ENCODE measurements at regions not wholly inside any gene's neighbourhood (a gene's known extent, or its start where the extent isn't known, plus 50 kb on each side); places are given as distances from the start of the nearest gene placed in this dataset.

- ChIA-PET POLR2A (no interaction called here), CTCF (no interaction called here), SMC1A (ENCODE audit: uncharacterized antibody, unreplicated experiment) (no interaction called here), RAD21 (ENCODE audit: unreplicated experiment) (no interaction called here)
- H3K4me2 ChIP-seq (ENCODE audit: control insufficient read depth, insufficient read depth), result no peak overlapping the region
- H2AFZ ChIP-seq (ENCODE audit: control insufficient read depth, low read depth, low read length), result no peak overlapping the region
- H3K9ac ChIP-seq (ENCODE audit: control insufficient read depth, insufficient read depth, low read length), result no peak overlapping the region
- H3K27me3 ChIP-seq (replicated peaks in 1 of 2; ENCODE audit: control insufficient read depth in 2 of 2, insufficient read depth in 2 of 2, low read length in 1 of 2), result no peaks in the 10 kb centered on the region
- H4K20me1 ChIP-seq (ENCODE audit: control insufficient read depth, insufficient read depth), result no peaks in the 10 kb centered on the region
- DNase-seq (ENCODE audit: low read depth, low spot score), result no peak
- TF ChIP-seq EP300 (IDR thresholded peaks at IDR 0.05; ENCODE audit: borderline replicate concordance in 1 of 2, control insufficient read depth in 1 of 2, low read depth in 2 of 2, low read length in 2 of 2) (no peak), E2F8 (IDR thresholded peaks at IDR 0.05; ENCODE audit: low read depth, partially characterized antibody) (no peak), LARP7 (IDR thresholded peaks at IDR 0.05) (no peak), IKZF2 (IDR thresholded peaks at IDR 0.05) (no peak), PAX8 (IDR thresholded peaks at IDR 0.05) (no peak), BRCA1 (IDR thresholded peaks at IDR 0.05; ENCODE audit: low read depth, low read length) (no peak), MEF2A (IDR thresholded peaks at IDR 0.05; ENCODE audit: insufficient read depth, low read depth, low read length) (no peak), USF2 (IDR thresholded peaks at IDR 0.05; ENCODE audit: borderline replicate concordance, low read depth, low read length) (no peak), IRF3 (IDR thresholded peaks at IDR 0.05) (no peak), ESRRA (IDR thresholded peaks at IDR 0.05; ENCODE audit: low read length) (no peak), FOXK2 (IDR thresholded peaks at IDR 0.05) (no peak)
- no peak for ATAC-seq
- no peaks in the 10 kb centered on the region for H3K36me3 ChIP-seq (ENCODE audit: control insufficient read depth in 2 of 2, insufficient read depth in 2 of 2, low read length in 1 of 2)
- 5% methylated on average over 2 of the region's 2 CpGs for WGBS (ENCODE audit: insufficient coverage, insufficient replicate concordance, low lambda C conversion rate, missing lambda C conversion rate)
- H3K79me2 ChIP-seq (ENCODE audit: control insufficient read depth, insufficient read depth, low read length), result no peaks in the 10 kb centered on the region
- no peak overlapping the region for H3K27ac ChIP-seq (ENCODE audit: control insufficient read depth, insufficient read depth)
- no peak for FAIRE-seq
- intact Hi-C loops (cut with micrococcal nuclease; ENCODE audit: unreplicated experiment) (no loop called here), in situ Hi-C loops (cut with MboI) (no loop called here)
- BruUV-seq (replicated peaks), result no TSS peak
- H3K9me3 ChIP-seq (replicated peaks; ENCODE audit: control insufficient read depth, insufficient read depth, low read length), result no peaks in the 10 kb centered on the region
- no peaks in the 10 kb centered on the region for H3K4me1 ChIP-seq (ENCODE audit: control insufficient read depth, insufficient read depth, low read length)
- H3K4me3 ChIP-seq, result no peak overlapping the region
These were observed 749.9 kb downstream of the HACE1 start for GRCh38 chr6:104109806-104110205.
